GM19328 (cell line): ENCODE measurements at regions not wholly inside any gene's neighbourhood (a gene's known extent, or its start where the extent isn't known, plus 50 kb on each side); places are given as distances from the start of the nearest gene placed in this dataset.
"Not testable (repeated sequence)": the region's sequence is repeated elsewhere in the genome, so short reads cannot be mapped to it uniquely, and the experiment has no call there.

Experiments
- ATAC-seq: cut with Tn5 transposase; IDR thresholded peaks from one replicate; pipeline ENCODE4 v1.9.1; 2021; ENCODE audit warnings: mild to moderate bottlenecking, moderate library complexity; ENCODE audit not compliant: unreplicated experiment

DNA sequence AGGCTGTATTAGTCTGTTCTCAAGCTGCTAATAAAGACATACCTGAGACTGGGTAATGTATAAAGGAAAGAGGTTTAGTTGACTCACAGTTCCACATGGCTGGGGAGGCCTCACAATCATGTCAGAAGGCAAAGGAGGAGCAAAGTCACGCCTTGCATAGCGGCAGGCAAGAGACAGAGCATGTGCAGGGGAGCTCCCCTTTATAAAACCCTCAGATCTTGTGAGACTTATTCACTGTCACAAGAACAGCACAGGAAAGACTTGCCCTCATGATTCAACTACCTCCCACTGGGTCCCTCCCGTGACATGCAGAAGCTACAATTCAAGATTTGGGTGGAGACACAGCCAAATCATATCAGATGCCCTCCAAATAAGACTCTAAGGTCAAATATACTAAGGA, 139.4 kb upstream of the TOP1 start:
- ATAC-seq, result not testable (repeated sequence)

DNA sequence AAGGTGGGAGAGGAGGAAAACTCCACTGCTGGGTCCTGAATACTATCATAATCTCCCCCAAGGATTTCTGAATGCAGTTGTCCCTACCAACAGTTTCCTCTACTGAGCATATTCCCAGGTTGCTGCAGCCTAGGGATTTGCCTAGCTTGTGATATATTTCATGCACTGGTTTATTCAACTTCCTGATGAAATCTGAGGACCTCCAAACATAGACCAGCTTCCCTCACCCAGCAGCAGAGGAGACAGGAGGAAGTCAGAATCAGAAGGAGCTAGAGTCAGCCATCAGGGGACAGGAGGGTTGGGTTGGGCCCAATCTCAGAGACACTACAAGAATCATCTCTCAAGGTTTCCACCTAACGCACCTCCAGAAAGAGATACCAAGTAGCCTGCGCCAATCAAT, 138.4 kb upstream of the TOP1 start:
- ATAC-seq, result no peak

DNA sequence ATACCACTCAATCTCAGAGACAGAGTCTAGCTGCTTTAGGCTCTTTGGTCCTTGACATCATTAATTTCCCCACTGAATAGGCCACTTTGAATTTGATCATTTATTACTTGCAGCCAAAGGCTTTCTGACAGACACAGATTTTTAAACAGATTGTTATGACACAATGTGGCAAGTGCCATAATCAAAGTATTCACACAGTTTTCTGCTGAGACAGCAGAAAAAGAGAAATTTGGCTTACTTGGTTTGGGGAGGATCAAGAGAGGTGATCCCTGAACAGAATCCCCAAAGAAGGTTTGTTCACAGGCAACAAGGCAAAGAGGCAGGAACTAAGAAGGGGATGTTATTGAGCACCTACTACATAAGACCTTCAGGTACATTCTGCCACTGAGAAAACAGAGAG, 138.0 kb upstream of the TOP1 start:
- no peak for ATAC-seq

DNA sequence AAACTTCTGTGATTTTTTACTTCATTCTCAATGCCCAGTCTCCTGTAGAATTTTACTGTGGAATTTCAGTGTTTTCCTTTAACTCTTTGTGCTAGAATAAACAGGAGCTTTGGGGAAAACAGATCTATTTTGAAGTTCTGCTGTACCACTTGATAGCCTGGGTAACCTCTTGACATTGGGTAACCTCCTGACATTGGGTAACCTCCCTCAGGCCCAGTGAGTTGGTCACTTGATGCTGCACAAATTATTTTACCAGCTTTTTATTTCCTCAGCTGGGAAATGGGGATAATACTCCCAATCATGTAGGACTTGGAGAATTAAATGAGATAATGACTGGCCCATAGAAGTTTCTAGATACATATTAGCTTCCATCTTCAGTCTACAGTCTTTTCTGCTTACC, 137.3 kb upstream of the TOP1 start:
- ATAC-seq, result no peak

DNA sequence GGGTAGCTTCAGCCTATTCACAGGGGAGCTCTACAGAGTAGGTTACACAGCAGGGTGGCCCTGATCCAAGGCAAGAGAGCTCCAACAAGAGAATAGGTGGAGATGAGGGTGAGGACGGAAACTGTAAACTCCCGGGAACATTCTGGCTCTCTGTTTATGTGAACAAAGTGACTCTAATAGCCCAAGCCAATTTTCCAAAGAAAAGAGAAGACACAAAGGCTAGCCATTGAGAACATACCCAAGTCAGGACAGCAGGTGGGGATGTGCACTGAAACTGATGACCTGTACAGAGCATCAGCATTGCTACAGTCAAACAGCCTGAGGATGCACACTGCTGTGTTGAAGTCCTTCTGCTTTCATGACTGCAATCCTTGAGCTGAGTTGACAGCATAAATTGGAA, 136.0 kb upstream of the TOP1 start:
- ATAC-seq, result no peak

DNA sequence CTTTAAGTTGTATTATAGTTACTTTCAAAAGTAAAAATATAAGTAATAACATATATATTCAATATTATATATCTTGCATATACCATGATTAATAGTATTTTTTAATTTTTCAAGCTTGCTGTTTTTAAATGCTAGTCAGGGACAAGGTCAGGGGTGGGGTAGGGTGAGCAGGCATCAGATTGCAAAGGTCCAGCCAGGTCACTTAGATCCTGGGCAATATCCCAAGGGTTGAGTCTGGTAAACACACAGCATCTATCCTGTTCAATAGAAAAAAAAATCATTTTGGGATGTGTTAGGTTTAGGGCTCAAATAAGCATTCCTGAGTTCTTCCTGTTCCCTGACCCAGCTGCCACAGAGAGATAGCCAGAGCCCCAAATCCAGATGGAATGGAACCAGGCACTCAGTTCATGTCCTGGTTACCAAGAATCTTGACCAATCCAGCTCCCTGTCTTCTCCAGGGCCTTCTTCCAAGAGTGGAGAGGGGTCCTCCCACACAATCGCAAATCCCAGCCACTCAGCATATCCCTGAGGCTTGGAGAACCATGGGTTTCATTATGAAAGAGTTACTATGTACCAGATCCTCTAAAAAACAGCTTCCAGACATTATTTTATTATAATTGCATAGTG, 134.9 kb upstream of the TOP1 start:
- ATAC-seq, result no peak

DNA sequence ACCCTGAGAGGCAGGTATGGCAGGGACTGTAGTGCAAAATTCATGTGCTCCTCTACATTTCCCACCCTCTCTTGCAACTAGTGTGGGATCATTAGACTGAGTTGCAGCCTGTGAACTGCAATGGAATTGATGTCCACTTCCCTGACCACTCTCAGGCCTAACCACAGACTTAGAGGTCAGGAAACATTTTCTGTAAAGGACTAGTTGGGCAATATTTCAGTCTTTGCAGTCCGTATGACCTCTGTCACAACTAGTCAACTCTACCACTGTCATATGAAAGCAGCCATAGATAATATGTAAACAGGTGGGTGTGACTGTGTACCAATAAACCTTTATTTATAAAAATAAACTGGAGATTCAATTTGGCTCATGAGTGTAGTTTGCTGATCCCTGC, 134.4 kb upstream of the TOP1 start:
- ATAC-seq, result no peak

DNA sequence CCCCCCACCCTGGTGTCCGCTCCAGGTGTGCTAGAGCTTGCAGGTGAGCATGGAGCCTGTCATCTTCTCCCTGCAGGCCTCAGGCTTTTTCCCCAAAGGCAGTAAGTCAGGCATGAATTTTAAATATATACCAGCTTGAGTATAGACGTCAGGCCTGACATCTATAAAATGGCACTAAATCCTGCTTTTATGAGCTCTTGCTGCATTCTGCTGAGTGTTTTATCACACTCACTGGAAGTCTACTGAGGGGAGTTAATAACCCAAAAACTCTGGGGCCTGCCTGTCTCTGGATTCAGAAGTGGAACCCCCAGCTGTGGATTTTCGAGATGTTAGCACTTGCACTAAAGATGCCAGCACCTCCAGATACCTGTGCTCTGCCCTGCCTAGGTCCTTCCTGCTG, 133.4 kb upstream of the TOP1 start:
- no peak for ATAC-seq

DNA sequence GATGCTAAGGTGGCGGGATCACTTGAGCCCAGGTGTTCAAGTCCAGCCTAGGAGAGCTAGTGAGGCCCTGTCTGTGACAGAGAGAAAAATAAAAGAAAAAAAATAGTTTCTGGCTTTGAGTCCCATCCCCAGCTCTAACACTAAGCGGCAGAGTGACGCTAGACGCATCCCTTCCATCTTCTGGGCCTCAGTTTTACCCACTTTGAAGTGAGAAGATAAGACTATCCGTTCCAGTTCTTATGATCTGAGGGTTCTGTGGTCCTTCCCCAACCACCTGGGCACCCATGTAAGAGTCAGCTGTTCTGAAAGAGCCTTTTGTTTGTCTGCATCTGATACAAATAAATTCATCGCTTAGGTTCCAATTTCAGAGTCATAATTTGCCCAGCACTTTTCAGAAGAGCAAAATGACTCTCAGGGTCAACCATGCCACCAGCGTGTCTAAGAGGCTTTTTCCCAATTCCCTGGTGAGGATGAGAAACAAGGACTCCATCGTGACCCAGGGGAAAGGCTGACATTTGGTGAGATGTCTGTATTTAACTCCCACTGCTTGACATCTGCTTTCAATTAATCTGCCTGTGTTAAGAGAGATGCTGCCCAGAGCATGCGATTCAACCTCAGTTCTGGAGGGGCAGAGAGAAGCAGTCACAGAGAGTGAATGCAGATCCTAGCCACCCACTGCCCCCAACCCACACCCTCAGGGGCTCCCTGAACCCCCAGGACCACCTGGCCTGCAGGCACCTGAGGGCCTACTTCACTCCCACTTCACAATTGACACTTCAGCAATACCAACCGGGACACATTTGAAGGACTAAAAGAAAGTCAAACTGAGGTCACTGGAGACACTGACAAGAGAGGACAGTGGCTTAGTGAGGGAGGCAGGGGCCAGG, 131.6 kb upstream of the TOP1 start:
- ATAC-seq, result no peak

DNA sequence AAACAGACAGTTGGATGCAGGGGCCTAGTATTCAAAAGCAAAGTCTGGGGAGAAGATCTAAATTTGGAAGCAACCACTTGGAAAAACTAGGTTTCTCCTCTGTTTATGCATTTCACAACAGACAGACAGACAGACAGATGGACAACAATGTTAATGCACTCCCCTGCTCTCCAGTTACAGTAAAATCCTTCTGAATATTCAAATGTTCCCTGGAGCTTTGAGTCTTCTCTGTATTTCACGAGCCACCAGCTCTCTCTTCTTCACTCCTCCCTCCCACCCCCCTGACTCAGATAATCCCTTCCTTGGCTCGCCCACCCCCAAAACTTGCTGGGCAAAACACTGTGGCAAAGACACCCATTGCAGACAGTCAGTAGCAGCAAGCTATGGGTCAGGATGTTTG, 129.3 kb upstream of the TOP1 start:
- no peak for ATAC-seq

DNA sequence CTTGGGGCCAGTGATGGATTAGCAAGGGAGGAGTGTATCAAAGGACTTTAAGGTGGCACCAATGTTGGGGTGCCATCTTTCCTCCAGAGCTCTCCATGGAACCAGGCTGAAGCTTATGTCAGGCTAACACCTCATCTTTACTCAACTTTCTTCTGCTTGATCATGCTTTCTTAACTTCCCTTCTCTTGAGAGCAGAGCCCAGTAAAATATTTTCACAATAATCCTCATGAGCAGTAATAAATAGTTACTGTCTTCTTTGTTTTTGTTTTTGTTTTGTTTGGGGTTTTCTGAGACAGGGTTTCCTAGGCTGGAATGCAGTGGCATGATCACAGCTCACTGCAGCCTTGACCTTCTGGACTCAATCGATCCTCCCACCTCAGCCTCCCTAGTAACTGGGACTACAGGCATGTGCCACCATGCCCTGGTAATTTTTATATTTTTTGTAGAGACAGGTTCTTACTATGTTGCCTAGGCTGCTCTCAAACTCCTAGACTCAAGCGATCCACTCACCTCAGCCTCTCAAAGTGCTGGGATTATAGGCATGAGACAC, 127.9 kb upstream of the TOP1 start:
- ATAC-seq, result no peak

DNA sequence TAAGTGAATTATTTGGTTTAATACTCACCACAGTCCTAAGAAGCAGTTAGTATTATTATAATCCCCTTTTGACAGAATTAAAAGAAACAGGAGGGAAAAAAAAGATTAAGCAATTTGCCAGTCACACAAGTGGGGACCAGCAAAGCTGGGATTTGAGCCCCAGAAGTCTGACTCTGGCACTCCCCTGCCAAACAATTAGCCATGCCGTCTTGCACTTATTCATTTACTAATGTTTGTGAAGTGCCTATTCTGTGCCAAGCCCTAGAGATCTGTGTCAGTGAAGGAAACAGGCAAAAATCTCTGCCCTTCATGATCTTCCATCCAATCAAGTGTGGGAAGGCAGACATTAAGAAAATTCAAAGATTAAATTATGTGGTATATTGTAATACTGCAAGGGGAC, 126.0 kb upstream of the TOP1 start:
- no peak for ATAC-seq

DNA sequence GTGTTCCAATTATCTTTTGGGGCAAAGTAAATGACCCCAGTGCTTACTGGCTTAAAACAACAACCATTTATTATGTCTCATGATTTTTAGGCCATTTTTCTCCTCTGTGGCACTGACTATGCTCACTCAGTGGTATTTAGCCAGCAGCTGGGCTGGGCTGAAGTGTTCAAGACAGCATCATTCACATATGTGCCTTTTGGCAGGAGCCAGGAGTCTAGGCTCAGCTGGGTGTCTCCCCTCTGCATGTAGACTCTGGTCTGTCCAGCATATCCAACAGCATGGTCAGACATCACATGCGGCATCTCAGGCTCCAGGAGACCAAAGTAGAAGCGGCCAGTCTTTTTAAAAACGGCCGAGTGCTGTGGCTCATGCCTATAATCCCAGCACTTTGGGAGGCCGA, 120.3 kb upstream of the TOP1 start:
- ATAC-seq, result no peak

DNA sequence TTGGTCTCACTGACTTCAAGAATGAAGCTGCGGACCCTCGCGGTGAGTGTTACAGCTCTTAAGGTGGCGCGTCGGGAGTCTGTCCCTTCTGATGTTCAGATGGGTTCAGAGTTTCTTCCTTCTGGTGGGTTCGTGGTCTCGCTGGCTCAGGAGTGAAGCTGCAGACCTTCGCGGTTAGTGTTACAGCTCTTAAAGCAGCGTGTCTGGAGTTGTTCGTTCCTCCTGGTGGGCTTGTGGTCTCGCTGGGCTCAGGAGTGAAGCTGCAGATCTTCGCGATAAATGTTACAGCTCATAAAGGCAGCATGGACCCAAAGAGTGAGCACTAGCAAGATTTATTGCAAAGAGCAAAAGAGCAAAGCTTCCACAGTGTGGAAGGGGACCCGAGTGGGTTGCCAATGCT, 119.1 kb upstream of the TOP1 start:
- not testable (repeated sequence) for ATAC-seq

DNA sequence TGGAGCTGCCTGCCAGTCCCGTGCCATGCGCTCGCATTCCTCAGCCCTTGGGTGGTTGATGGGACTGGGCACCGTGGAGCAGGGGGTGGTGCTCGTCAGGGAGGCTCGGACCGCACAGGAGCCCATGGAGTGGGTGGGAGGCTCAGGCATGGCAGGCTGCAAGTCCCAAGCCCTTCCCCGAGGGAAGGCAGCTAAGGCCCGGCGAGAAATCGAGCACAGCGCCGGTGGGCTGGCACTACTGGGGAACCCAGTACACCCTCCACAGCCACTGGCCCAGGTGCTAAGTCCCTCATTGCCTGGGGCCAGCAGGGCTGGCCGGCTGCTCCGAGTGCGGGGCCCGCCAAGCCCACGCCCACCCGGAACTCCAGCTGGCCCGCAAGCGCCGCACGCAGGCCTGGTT, 118.2 kb upstream of the TOP1 start:
- not testable (repeated sequence) for ATAC-seq

DNA sequence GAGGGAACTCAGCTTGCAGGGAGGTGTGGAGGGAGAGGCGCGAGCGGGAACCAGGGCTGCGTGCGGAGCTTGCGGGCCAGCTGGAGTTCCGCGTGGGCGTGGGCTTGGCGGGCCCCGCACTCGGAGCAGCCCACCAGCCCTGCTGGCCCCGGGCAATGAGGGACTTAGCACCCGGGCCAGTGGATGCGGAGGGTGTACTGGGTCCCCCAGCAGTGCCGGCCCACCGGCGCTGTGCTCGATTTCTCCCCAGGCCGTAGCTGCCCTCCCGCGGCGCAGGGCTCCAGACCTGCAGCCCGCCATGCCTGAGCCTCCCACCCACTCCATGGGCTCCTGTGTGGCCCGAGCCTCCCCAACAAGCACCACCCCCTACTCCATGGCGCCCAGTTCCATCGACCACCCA, 117.5 kb upstream of the TOP1 start:
- ATAC-seq, result not testable (repeated sequence)

DNA sequence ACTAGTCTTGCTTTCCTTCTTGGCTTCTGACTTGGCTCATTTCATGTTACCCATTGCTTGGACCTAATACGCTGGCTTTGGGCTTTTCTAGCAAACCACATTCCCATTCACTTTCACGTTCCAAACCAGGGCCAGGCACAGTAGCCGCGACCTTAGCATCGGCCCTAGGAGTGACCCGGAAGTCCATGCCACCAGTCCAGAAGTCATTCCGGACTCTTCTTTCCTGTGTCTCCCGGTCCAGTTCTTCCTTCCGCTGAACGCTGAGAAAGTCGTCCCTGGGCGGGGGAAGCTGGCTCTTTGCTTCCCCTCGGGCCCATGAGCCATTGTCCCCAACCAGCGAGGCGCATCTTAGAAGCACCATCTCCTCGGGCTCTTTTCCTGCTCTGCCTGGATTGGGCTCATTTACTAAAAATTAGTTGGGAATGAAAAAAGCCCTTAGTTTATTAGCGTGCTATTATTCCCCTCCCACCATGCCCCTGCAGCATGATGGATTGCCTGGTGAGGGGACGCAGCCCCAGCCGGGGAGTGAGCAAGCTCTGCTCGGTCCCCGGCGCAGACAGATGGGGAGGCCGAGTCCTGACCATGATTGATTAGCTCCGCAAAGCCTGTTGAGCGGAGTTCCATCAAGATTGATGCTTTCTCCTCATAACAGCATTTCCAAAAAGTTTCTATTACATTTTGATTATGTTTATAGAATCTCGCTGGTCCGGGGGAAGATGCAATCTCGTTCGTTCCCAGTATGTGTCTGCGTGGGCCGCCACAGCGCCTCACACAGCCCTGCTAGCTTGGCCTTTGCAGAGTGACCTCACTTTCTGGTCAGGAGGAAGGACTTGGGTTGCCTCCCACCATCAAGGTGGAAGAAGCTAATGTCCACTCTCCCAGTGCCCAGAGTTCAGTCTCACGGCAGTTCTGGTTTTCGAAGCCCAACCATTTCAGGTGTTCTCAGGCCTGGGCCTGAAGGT, 115.1 kb upstream of the TOP1 start:
- ATAC-seq, result no peak

DNA sequence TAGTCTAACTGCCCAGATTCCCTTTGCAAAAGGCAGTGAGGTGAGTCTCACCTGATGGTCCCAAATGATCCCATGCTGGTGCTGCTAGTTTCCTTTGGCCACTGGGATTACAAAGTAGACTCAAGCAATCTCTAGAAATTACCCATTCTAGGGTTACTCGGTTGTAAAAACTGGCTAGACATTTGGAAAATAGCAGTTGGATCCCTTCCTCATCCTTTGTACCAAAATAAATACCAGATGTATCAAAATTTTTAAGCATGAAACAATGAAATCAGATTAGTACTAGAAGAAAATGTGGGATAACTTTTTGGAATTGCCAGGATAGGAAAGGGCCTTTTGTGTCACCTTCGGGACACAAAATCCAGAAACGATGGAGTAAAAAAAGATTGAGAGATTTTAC, 112.9 kb upstream of the TOP1 start:
- ATAC-seq, result no peak

DNA sequence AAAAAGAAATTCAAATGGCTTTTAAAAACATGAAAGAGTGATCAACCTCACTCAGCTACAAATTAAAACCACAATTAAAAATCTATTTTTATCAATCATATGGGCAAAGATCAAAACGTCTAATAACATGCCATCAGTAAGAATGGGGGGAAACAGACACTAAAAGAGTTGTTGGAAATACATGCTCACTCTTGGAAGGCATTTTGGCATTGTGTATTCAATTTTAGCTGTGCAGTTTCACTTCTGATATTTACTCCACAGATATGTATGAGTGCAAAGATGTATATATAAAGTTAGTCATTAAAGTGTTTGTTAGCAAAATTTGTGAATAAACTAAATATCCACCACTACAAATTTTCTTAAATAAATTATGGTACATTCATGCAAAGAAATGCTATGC, 112.3 kb upstream of the TOP1 start:
- ATAC-seq, result no peak

DNA sequence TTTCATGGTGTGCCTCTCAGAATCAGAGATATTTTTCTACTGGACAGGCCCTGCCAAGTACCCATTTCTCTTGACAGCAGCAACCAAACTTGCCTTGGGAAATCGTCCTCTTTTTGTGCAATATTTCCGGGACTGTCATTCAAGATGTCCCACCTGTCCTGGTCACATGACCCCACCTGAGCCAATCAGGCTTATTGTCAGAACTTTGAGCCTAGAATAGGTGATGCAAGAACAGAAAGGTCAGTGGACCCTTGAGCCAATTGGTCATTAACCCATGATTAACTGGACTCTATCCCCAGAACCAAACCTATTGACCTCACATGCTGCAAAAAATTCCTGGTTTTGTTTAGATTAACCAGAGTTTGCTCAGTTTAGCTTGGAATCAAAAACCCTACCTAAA, 108.3 kb upstream of the TOP1 start:
- no peak for ATAC-seq

DNA sequence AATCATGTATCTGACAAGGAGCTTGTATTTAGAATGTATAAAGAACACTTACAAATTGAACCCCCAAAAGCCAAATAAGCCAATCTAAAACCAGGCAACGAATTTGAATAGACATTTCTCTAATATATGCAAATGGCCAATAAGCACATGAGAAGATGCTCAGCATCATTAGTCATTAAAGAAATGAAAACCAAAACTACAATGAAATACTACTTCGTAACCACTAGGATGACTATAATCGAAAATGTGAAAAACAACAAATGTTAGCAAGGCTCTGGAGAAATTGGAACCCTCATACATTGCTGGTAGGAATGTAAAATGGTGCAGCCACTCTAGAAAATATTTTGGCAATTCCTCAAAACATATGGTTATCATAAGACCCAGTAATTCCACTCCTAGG, 105.8 kb upstream of the TOP1 start:
- ATAC-seq, result no peak
